ENCODE measurements at regions not wholly inside any gene's neighbourhood (a gene's known extent, or its start where the extent isn't known, plus 50 kb on each side); places are given as distances from the start of the nearest gene placed in this dataset.

DNA sequence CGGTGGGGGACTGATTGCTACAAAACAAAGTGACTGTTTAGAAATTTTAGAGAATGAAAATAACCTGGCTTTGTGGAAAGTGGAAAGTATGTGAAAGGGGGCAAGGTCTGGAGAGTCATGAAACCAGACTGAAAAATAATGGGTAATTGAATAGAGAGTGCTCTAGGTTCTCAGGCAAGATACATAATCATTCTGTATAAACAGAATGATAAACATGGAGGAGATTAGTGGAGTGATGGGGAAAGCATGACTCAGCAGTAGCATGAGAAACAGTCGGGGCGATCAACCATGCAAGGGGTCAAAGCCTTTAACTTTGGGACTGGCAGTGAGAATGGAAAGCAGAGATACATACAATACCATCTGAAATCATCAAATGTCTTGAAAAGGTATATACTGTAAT lies 332.5 kb downstream of the CCER1 start:
- TF ChIP-seq POLR2A (IDR thresholded peaks at IDR 0.05), result no peak
- TF ChIP-seq, protein P1, sequence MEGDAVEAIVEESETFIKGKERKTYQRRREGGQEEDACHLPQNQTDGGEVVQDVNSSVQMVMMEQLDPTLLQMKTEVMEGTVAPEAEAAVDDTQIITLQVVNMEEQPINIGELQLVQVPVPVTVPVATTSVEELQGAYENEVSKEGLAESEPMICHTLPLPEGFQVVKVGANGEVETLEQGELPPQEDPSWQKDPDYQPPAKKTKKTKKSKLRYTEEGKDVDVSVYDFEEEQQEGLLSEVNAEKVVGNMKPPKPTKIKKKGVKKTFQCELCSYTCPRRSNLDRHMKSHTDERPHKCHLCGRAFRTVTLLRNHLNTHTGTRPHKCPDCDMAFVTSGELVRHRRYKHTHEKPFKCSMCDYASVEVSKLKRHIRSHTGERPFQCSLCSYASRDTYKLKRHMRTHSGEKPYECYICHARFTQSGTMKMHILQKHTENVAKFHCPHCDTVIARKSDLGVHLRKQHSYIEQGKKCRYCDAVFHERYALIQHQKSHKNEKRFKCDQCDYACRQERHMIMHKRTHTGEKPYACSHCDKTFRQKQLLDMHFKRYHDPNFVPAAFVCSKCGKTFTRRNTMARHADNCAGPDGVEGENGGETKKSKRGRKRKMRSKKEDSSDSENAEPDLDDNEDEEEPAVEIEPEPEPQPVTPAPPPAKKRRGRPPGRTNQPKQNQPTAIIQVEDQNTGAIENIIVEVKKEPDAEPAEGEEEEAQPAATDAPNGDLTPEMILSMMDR (IDR thresholded peaks at IDR 0.05), result no peak
- Histone ChIP-seq H3K4me1 (no peaks in the 10 kb centered on the region), H3K4me3 (no peak overlapping the region), H3K27me3 (no peaks in the 10 kb centered on the region), H3K9me3 (no peaks in the 10 kb centered on the region), H3K27ac (no peak overlapping the region), H3K36me3 (replicated peaks in 1 of 2; ENCODE audit: insufficient read depth in 1 of 2, low read depth in 2 of 2) (no peaks in the 10 kb centered on the region)
- ATAC-seq (no peak), DNase-seq (no peak)
- intact Hi-C loops (cut with DNase I), result no loop called here
- WGBS, 2 donors, result 58 to 65% methylated on average over 3 of the region's 3 CpGs

DNA sequence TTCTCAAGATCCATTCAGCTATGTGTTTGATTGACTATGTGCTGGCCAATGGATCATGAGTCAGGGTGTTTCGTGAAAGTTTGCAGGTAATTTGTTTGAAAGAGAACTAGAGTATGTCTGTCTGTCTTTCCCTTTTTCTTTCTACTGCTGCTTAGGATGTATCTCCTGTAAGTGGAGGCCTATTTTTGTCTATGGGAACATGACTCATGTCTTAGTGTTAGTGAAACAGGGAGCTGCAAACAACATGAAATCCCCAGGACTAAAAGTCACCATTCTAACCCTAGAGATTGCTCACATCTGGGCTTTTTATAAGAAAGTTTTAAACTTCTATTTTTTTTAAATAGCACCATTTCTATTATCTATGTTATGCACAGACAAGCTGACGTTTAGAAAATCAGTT lies 333.0 kb downstream of the CCER1 start:
- Histone ChIP-seq H3K9me3 (no peaks in the 10 kb centered on the region), H3K4me1 (no peaks in the 10 kb centered on the region), H3K27me3 (no peaks in the 10 kb centered on the region), H3K36me3 (replicated peaks in 1 of 2; ENCODE audit: insufficient read depth in 1 of 2, low read depth in 2 of 2) (no peaks in the 10 kb centered on the region), H3K27ac (no peak overlapping the region), H3K4me3 (no peak overlapping the region)
- ATAC-seq (no peak), DNase-seq (no peak)
- intact Hi-C loops (cut with DNase I), result no loop called here
- WGBS, 2 donors, result 54 to 63% methylated on average over 2 of the region's 2 CpGs
- no peak for TF ChIP-seq POLR2A (IDR thresholded peaks at IDR 0.05)
- TF ChIP-seq, protein P1 (IDR thresholded peaks at IDR 0.05), result no peak

DNA sequence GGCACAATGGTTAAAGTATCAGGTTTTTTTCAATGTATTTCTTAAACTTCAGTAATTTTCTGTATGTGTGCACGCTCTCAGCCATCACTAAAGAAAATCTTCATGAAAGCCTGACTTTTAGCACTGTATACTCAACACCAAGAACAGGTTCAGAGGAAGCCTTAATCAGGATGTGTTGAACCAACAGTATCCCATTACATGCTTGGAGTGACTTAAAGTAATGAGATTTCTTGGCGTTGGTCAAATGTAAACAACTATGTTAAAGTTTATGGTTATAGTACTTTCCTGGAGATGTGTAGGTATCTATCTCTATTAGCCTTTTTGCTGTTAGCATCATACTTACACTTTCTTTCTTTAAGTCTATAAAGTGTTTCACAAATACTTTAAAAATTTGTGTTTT lies 335.0 kb downstream of the CCER1 start:
- Histone ChIP-seq H3K9me3 (no peaks in the 10 kb centered on the region), H3K4me1 (no peaks in the 10 kb centered on the region), H3K27me3 (no peaks in the 10 kb centered on the region), H3K36me3 (replicated peaks in 1 of 2; ENCODE audit: insufficient read depth in 1 of 2, low read depth in 2 of 2) (no peaks in the 10 kb centered on the region), H3K4me3 (no peak overlapping the region), H3K27ac (no peak overlapping the region)
- no peak for ATAC-seq
- intact Hi-C loops (cut with DNase I), result no loop called here
- 59 to 64% methylated on average over 2 of the region's 2 CpGs for WGBS, 2 donors
- TF ChIP-seq, protein P1 (IDR thresholded peaks at IDR 0.05), result no peak
- TF ChIP-seq POLR2A (IDR thresholded peaks at IDR 0.05), result no peak
- DNase-seq, result no peak

DNA sequence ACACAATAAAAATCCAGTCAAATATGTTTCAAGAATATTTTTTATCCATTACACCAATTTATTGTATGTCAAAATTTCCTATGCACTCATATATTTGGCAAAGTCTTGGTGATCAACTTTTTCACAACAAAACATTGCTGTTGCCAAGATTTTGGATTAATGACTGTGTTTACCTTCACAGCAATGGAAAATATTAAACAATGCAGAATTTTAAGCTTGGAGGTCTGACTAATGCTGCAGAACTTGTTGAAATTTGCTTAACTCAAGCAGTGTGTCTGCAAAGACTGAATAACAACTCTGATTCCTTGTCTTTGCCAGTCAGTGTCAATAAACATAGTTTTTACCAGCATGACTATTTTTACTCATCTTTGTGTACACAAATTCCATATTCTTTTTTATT lies 336.4 kb downstream of the CCER1 start:
- no peak overlapping the region for H3K27ac ChIP-seq
- TF ChIP-seq POLR2A (IDR thresholded peaks at IDR 0.05), result no peak
- TF ChIP-seq, protein P1 (IDR thresholded peaks at IDR 0.05), result no peak
- ATAC-seq, result no peak
- H3K36me3 ChIP-seq (replicated peaks in 1 of 2; ENCODE audit: insufficient read depth in 1 of 2, low read depth in 2 of 2), result no peaks in the 10 kb centered on the region
- H3K9me3 ChIP-seq, result no peaks in the 10 kb centered on the region
- no peak for DNase-seq
- no peak overlapping the region for H3K4me3 ChIP-seq
- no peaks in the 10 kb centered on the region for H3K4me1 ChIP-seq
- no peaks in the 10 kb centered on the region for H3K27me3 ChIP-seq
- intact Hi-C loops (cut with DNase I), result no loop called here

DNA sequence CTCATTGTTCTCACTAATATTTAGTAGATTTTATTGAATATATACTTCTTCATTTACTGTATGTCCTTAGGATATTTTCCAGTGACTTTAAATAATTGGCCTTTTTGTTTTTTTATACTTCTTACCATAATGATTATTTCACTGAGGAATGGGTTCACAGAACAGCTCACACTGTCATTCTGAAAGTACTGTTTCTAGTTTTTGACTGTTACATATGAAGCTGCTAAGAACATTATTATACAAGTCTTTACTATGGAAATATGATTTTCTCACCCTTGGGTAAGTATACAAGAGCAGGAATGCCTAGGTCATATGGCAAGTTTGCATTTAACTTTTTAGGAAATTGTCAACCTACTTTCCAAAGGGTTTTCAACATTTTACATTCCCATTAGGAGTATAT lies 343.1 kb downstream of the CCER1 start:
- Histone ChIP-seq H3K4me1 (no peaks in the 10 kb centered on the region), H3K27ac (no peak overlapping the region), H3K36me3 (replicated peaks in 1 of 2; ENCODE audit: insufficient read depth in 1 of 2, low read depth in 2 of 2) (no peaks in the 10 kb centered on the region), H3K4me3 (no peak overlapping the region), H3K9me3 (no peaks in the 10 kb centered on the region), H3K27me3 (no peaks in the 10 kb centered on the region)
- no peak for DNase-seq
- intact Hi-C loops (cut with DNase I), result no loop called here
- TF ChIP-seq POLR2A (IDR thresholded peaks at IDR 0.05), result no peak
- TF ChIP-seq, protein P1 (IDR thresholded peaks at IDR 0.05), result no peak
- ATAC-seq, result no peak
